ENCODE measurements at regions not wholly inside any gene's neighbourhood (a gene's known extent, or its start where the extent isn't known, plus 50 kb on each side); places are given as distances from the start of the nearest gene placed in this dataset.

DNA sequence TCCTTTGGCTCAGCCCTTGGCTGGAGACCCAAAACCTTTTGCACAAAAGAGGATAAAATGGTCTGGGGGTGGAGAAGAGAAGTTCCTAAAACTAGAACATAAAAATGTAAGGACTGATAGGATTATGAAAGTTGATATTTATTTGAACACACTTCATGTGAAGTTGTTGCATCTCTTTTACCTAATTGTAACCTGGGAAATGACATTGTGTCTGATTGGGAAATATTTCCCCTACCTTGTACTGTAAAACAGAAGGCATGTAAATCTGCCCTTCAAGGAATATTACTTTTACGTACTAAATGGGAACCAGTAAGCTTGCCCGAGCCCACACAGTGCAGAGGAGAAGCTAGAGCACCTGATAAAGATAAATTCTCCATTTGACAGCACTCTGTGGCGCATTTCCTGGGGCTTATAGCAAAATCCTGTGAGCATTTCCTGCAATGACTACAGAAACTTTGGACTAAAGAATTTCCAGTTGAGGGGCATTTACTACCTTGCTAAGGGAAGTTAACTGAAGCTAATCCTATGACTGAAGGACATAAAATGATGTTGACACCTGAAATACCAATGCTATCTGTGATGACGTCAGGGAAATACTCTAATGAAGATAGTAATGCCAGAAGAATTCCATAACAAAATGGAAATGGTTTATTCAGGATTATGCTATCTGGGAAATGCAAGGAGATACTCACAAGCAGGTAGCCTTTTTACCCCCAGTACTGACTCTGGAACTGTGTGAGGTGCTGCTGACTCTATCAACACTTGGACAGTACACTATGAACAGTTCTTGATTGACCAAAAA is 78.3 kb upstream of the LIFR start:
- TF ChIP-seq, protein P1, sequence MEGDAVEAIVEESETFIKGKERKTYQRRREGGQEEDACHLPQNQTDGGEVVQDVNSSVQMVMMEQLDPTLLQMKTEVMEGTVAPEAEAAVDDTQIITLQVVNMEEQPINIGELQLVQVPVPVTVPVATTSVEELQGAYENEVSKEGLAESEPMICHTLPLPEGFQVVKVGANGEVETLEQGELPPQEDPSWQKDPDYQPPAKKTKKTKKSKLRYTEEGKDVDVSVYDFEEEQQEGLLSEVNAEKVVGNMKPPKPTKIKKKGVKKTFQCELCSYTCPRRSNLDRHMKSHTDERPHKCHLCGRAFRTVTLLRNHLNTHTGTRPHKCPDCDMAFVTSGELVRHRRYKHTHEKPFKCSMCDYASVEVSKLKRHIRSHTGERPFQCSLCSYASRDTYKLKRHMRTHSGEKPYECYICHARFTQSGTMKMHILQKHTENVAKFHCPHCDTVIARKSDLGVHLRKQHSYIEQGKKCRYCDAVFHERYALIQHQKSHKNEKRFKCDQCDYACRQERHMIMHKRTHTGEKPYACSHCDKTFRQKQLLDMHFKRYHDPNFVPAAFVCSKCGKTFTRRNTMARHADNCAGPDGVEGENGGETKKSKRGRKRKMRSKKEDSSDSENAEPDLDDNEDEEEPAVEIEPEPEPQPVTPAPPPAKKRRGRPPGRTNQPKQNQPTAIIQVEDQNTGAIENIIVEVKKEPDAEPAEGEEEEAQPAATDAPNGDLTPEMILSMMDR (IDR thresholded peaks at IDR 0.05; ENCODE audit: low read length), result no peak
- no peak for TF ChIP-seq EZH2 (IDR thresholded peaks at IDR 0.05; ENCODE audit: borderline replicate concordance, low read length)

Measured in OCI-LY1 (cell line).